HG03439 (cell line): ENCODE measurements at regions not wholly inside any gene's neighbourhood (a gene's known extent, or its start where the extent isn't known, plus 50 kb on each side); places are given as distances from the start of the nearest gene placed in this dataset.
A peak's percentile ranks its signal among the peaks of the same experiment; 100 is the strongest.

Experiments
- ATAC-seq: cut with Tn5 transposase; IDR thresholded peaks from one replicate; pipeline ENCODE4 v1.9.1; 2021; ENCODE audit warnings: mild to moderate bottlenecking, moderate library complexity; ENCODE audit not compliant: unreplicated experiment

DNA sequence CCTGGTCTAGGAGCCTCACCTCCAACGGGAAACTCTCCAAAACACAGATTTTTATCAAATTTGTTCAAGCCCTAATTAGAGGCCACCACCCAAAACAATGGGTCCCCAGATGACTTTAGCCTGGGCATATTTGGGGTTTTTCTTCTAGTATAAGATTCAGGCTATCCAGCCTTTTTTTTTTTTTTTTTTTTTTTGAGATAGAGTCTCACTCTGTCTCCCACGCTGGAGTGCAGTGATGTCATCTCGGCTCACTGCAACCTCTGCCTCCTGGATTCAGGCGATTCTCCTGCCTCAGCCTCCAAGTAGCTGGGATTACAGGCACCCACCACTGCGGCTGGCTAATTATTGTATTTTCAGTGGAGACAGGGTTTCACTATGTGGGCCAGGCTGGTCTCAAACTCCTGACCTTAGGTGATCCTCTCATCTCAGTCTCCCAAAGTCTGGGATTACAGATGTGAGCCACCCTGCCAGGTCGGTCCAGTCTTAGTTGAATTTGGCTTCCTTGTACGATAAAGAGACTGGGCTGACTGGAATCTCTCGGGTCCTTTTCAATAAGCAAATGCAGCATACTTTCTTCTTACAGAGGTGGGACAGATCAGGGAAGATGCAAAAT lies 91.4 kb upstream of the KLF6 start:
- ATAC-seq, result no peak

GRCh38 chr10:3875842-3876235 lies 90.8 kb upstream of the KLF6 start:
- ATAC-seq, result no peak

- peak; percentile 68 for ATAC-seq
Observed at GRCh38 chr10:3874990-3875841, 90.2 kb upstream of the KLF6 start.

GRCh38 chr10:3874610-3874989 lies 89.6 kb upstream of the KLF6 start:
- peak; percentile 0 for ATAC-seq

DNA sequence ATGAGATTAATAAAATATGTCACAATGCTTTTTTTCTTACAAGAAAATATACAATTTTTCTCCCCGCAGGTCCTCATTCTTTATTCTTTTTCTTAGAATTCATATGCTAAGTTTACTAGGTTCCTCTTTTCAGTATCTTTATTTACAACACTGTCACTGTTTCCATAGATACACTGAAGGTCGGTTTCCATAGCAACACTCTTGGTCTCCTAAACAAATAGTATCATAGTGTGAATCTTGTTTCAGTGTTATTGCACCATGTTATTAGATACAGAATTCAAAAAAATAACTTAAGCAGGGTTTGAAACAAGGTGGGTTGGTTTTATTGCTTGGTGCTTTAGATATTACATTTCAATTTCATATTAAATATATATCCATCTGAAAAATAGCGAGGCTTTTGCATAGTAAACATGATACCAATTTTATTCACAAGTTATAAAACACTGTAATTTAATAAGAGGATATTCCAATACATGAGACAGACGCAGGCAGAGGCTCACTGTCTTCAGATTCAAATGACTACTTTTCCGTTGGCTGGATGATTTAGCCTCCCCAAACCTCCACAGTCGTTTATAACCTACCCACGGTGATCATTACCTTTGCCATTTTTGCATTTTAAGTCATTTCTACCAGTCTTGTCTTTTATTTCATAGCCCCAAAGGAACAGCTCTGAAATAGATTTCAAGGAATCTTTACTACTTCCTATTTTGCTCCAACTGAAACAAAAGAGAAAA lies 88.9 kb upstream of the KLF6 start:
- peak; percentile 66 for ATAC-seq

DNA sequence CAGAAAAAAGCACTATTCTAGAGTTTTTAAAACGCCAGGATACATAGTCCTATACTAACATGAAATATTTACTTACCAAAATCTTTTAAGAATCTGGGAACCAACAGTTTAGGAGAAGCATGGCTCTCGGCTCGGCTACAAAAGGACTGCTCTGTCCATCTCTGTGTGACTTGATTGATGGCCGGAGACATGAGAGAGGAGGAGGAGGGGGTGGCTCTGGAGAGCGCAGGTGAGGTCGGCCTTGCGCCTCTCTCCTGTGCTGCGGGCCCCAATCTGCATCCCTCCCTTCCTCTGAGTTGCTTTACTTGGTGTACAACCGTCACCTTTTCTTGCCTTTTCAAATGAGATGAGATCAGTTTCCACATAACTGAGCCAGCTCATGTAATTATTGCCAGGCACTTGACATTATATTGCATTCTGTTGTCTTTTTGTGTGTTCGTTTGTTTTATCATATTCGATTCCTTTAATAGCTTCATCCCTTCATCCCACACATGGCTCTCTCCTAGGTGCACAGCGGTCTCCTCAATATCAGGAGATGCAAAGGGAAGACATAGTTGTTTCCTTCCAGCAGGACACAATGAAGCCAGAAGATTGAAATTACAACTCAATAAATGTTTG lies 87.8 kb upstream of the KLF6 start:
- no peak for ATAC-seq

GRCh38 chr10:3871424-3871996 lies 86.5 kb upstream of the KLF6 start:
- ATAC-seq, result no peak

GRCh38 chr10:3869036-3869435 lies 84.0 kb upstream of the KLF6 start:
- peak; percentile 29 for ATAC-seq

DNA sequence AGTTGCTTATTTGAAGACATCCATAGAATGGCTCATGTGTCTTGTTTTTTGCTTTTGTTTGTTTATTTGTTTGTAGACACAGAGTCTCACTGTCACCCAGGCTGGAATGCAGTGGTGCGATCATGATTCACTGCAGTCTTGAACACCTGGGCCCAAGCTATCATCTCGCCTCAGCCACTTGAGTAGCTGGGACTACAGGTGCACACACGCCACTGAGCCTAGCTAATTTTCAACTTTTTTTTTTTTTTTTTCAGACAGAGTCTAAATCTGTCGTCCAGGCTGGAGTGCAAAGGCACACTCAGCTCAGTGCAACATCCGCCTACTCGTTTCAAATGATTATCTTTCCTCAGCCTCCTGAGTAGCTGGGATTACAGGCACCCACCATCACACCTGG lies 83.3 kb upstream of the KLF6 start:
- no peak for ATAC-seq

DNA sequence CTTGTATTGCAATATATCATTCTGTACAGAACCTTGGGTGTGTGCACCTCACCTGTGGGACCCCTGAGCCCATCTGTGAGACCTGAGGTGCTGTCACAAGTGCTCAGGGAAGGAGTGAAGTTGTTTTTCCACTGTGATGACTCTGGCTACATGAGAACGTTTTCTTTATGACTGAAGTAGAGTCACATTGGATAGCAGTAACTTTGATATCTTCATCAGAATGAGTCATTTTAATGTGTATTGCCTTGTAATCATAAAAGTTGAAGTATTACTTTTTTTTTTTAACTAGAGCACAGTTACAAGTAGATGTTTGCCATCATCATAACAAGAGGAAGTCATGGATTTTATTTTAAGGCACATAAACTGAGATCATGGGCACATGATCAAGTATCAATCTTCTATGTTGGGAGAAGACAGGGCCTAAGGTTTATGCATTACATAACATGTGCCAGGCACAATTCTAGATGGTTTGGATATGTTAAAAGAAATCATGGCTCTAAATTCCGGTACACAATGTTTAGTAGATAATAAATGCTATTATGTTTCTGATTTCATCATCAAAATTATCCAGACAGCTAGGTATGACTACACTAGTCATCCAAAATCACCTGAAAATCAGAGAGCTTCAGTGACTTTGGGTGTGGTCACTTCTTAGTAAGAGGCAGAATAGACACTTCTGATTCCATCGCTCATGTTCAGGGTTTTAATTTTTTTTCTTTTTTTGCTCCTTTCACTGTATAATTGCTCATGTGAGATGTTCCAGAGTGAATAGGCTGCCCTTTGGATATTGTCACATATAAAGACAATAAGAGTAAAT lies 82.7 kb upstream of the KLF6 start:
- no peak for ATAC-seq

DNA sequence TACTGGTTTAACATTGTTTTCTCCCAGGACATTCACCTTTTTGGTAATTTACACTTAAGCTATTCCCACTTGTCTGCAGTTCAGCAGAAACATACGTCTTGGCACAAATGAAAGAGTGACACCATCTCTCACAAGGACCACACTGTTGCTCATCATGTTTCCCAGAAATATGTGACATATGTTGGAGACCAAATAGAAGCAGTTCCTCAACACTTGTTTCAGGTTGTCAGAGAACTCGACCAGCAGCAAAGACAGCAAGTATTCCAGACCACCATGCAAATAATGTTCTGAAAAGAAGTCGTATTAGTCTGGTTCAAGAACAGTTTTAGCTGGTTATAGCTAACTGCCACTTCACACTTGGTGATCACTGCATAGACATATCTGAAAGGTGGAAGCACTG lies 81.3 kb upstream of the KLF6 start:
- no peak for ATAC-seq

GRCh38 chr10:3865565-3865964 lies 80.6 kb upstream of the KLF6 start:
- ATAC-seq, result no peak

DNA sequence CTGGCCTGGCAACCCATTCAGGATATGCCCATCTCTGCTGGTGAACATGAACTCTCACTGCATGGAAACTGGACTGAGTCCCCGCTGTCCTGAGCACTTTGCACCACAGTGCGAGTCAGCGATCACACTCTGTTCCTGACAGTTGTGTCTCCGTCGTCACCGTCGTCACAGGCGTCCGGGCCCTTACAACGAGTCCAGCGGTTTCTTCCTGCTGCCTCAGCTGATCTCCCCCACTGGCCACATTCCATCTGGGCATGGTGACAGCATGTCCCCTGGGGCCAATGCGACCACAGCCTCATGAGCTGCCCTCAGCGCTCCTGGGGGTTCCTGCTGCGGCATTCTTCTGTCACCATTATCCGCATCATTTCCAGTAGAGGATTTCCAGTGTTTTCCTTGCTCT lies 76.8 kb upstream of the KLF6 start:
- no peak for ATAC-seq

DNA sequence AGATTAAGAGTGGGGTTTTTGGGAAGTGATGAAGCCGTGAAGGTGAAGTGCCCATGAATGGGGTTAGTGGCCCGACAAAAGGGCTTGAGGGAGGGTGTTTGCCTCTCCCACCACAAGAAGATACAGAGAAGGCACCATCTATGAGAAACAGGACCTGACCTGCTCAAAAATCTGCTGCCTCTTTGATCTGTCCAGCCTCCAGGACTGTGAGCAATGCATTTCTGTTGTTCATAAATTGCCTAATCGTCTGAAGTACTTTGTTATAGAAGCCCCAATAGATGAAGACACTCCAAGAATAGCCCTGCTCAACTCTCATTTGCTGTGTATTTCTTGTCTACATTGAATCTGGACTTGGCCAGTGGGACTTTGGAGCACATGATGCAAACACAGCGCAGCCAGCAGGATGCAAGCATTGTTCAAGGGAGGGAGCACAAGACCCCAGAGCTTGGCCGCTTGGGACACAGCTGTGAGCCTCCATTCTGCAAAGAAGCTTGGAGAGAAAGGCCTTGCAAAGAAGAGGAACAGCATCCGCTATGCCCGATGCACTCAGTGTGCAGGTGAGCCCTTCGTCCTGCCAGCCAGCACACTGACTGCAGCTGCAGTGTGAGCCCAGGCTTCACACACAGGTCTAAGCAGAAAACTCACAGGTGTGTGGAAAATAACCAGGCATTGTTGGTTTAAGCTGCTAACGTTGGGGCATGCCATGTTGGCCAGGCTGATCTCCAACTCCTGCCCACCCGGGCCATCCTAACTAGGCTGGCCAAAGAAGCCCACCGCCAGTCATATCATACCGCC lies 73.2 kb upstream of the KLF6 start:
- ATAC-seq, result no peak

- ATAC-seq, result no peak
Observed at GRCh38 chr10:3857318-3857717, 72.3 kb upstream of the KLF6 start.

DNA sequence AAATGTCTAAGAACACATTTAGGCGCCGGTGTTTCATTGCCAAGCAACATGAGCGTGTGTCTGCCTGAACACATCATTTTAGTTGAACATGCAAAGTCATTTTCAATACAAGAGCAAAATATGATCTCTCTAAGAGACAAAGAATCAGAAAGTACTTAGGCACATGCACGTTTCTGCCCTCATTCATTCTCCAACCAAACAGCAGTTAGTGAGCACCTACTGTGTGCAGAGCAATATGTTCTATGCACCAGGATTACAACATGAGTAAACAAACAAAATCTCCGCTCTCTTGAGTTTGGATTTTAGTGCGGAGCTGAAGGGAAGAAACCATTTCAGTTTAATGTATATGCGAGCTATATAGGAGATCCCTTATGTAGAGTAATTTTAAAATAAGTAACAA lies 71.6 kb upstream of the KLF6 start:
- ATAC-seq, result no peak

DNA sequence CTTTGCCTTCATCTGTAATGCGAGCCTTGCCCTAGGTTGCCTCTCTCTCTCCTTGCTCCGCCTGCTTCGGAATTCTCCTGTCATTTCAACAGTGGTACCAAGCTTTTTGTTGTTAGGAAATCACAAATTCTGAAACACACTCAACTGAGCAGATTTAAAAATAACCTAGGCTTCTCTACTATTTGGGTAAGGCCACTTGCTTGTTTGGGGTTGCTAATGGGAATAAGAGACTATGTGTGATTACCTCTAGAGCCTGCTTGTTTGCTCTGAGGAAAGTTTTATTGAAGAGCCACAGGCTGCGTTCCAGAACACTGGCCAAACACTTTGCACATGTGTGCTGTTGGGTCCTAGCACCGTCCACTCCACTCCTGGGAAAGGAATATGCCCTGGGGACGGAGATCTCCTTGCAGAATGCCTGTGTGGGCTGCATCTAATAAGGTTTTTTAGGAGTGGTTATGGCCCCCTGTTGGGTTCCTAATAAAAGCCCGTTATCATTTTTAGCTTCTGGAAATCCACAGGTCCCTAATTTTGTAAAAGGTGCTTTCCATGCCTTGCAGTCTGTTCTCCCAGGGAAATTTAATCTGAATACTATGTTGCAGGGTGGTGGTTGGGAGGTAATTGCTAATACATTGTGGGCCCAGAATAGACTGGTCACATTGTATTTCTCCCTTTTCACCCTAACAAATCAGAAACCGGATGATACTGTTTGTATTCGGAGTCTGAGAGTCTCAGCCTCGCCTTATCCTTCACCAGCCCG lies 68.7 kb upstream of the KLF6 start:
- ATAC-seq, result no peak

- ATAC-seq, result no peak
Observed at GRCh38 chr10:3853016-3853415, 68.0 kb upstream of the KLF6 start.
